Rectal smooth muscle tissue (tissue), 1 donor: ENCODE measurements at regions not wholly inside any gene's neighbourhood (a gene's known extent, or its start where the extent isn't known, plus 50 kb on each side); places are given as distances from the start of the nearest gene placed in this dataset.

ENCODE experiments used
- H3K27ac ChIP-seq: one replicate; pipeline ENCODE4 v1.7.0; 2013; ENCODE audit warnings: low read depth, low read length, inconsistent platforms
- H3K27me3 ChIP-seq: one replicate; pipeline ENCODE4 v1.7.0; 2013; ENCODE audit warnings: low read length; ENCODE audit not compliant: control insufficient read depth, insufficient read depth
- H3K36me3 ChIP-seq: one replicate; pipeline ENCODE4 v1.7.0; 2013; ENCODE audit warnings: low read length; ENCODE audit not compliant: control insufficient read depth, insufficient read depth
- H3K4me1 ChIP-seq: one replicate; pipeline ENCODE4 v1.7.0; 2013; ENCODE audit warnings: low read length; ENCODE audit not compliant: control insufficient read depth, insufficient read depth
- H3K4me3 ChIP-seq: one replicate; pipeline ENCODE4 v1.7.0; 2013; ENCODE audit warnings: low read length
- H3K9ac ChIP-seq: one replicate; pipeline ENCODE4 v1.7.0; 2013; ENCODE audit warnings: low read length

DNA sequence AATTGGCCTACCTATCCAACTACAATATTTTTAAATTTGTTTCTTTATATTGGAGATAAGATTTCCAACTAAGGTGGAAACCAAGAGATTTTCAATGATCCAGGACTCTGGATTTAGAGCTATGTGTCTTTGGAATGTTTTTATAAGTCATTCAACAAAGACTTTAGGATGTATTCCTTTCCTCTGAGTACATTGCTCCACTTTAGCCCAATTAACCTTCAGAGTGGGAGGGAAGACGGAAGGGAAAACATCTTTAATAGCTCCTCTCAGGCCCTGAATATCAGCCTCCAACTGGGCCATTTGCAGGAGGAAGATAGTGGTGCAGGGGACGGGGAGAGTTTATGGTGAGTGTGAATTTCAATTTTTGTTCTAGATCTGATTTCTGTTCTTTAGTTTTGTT is 239.2 kb downstream of the PIK3R1 start:
- no peak overlapping the region for H3K27ac ChIP-seq
- peaks cover 2% of the 10 kb centered on the region for H3K4me1 ChIP-seq
- no peaks in the 10 kb centered on the region for H3K36me3 ChIP-seq
- no peak overlapping the region for H3K4me3 ChIP-seq
- H3K9ac ChIP-seq, result no peak overlapping the region
- no peaks in the 10 kb centered on the region for H3K27me3 ChIP-seq

GRCh38 chr5:68455216-68455615 is 239.7 kb downstream of the PIK3R1 start:
- Histone ChIP-seq H3K9ac (no peak overlapping the region), H3K27ac (no peak overlapping the region), H3K27me3 (no peaks in the 10 kb centered on the region), H3K36me3 (no peaks in the 10 kb centered on the region), H3K4me3 (no peak overlapping the region), H3K4me1 (peaks cover 2% of the 10 kb centered on the region)

DNA sequence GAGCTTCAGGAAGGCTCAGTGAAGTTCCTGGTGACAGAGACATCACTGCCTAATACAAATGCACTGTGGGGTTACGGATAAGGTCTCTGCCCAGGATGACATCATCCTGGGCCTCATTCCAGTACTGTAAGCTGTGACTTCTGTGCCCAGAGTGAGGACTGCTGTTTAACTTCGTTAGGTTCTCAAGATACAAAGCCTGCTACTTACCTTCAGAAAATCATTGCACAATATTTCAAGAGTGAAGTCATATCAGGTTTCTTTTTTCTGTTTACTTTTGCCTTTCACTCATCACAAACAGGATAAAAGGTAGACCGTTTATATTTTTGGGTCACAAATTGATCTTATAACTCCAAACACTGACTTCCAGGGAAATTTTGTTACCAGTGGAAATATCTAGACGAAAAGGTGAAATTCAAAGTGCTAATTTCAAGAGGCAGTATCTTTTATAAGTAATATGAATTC is 241.2 kb downstream of the PIK3R1 start:
- no peaks in the 10 kb centered on the region for H3K36me3 ChIP-seq
- peaks cover 2% of the 10 kb centered on the region for H3K4me1 ChIP-seq
- H3K27ac ChIP-seq, result no peak overlapping the region
- no peak overlapping the region for H3K9ac ChIP-seq
- no peak overlapping the region for H3K4me3 ChIP-seq
- no peaks in the 10 kb centered on the region for H3K27me3 ChIP-seq

- Histone ChIP-seq H3K27ac (no peak overlapping the region), H3K27me3 (no peaks in the 10 kb centered on the region), H3K9ac (no peak overlapping the region), H3K36me3 (no peaks in the 10 kb centered on the region), H3K4me3 (no peak overlapping the region), H3K4me1 (peaks cover 2% of the 10 kb centered on the region)
Measured at GRCh38 chr5:68457285-68457684, 241.7 kb downstream of the PIK3R1 start.

DNA sequence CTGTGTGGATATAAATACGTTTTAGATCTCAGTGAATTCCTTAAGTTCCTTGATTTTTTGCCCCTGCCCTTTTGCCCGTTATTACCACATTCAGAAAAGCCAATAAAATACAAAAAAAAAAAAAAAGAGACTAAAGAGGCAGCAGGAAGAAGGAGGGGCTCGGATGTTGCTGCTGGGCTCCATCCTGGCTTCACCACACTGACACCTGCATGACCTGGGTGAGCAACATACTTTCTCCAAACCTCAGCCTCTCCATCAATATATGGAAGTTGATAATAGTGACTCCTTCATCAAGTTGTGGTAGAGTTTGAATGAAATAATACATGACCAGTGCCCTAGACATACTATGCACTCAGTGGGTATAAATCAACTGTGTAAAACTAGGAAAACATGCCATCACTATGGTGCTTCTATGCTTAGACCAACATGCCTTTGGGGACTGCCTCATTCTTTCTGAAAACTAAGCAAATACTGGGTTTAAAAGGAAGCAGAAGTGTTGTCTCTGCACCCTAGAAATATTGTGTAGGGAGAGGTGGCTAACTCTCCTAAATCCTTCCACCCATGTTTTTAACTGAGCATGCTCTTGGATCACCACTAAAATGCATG is 243.0 kb downstream of the PIK3R1 start:
- no peak overlapping the region for H3K9ac ChIP-seq
- H3K27ac ChIP-seq, result no peak overlapping the region
- H3K4me3 ChIP-seq, result no peak overlapping the region

GRCh38 chr5:68459093-68459809 is 243.7 kb downstream of the PIK3R1 start:
- Histone ChIP-seq H3K9ac (no peak overlapping the region), H3K4me1 (peaks cover 2% of the 10 kb centered on the region), H3K27me3 (no peaks in the 10 kb centered on the region), H3K36me3 (no peaks in the 10 kb centered on the region), H3K27ac (no peak overlapping the region), H3K4me3 (no peak overlapping the region)

More for the DNA sequence above, 243.0 kb downstream of the PIK3R1 start:
- no peaks in the 10 kb centered on the region for H3K27me3 ChIP-seq
- no peaks in the 10 kb centered on the region for H3K36me3 ChIP-seq
- H3K4me1 ChIP-seq, result peaks cover 2% of the 10 kb centered on the region

GRCh38 chr5:68459810-68460139 is 244.2 kb downstream of the PIK3R1 start:
- Histone ChIP-seq H3K4me3 (no peak overlapping the region), H3K36me3 (no peaks in the 10 kb centered on the region), H3K9ac (no peak overlapping the region), H3K27me3 (no peaks in the 10 kb centered on the region), H3K4me1 (peaks cover 2% of the 10 kb centered on the region), H3K27ac (no peak overlapping the region)

- Histone ChIP-seq H3K27me3 (no peaks in the 10 kb centered on the region), H3K9ac (no peak overlapping the region), H3K4me3 (no peak overlapping the region), H3K36me3 (no peaks in the 10 kb centered on the region), H3K27ac (no peak overlapping the region), H3K4me1 (peaks cover 2% of the 10 kb centered on the region)
Measured at GRCh38 chr5:68460147-68460798, 244.7 kb downstream of the PIK3R1 start.

- Histone ChIP-seq H3K4me3 (no peak overlapping the region), H3K36me3 (no peaks in the 10 kb centered on the region), H3K27ac (no peak overlapping the region), H3K27me3 (no peaks in the 10 kb centered on the region), H3K9ac (no peak overlapping the region), H3K4me1 (no peaks in the 10 kb centered on the region)
Measured at GRCh38 chr5:68463606-68464005, 248.1 kb downstream of the PIK3R1 start.

- H3K27ac ChIP-seq, result no peak overlapping the region
- H3K9ac ChIP-seq, result no peak overlapping the region
- no peaks in the 10 kb centered on the region for H3K4me1 ChIP-seq
- H3K4me3 ChIP-seq, result no peak overlapping the region
- no peaks in the 10 kb centered on the region for H3K36me3 ChIP-seq
- H3K27me3 ChIP-seq, result no peaks in the 10 kb centered on the region
Measured at GRCh38 chr5:68464424-68464823, 248.9 kb downstream of the PIK3R1 start.

- no peaks in the 10 kb centered on the region for H3K36me3 ChIP-seq
- no peak overlapping the region for H3K27ac ChIP-seq
- H3K4me1 ChIP-seq, result no peaks in the 10 kb centered on the region
- H3K27me3 ChIP-seq, result no peaks in the 10 kb centered on the region
- no peak overlapping the region for H3K9ac ChIP-seq
- H3K4me3 ChIP-seq, result no peak overlapping the region
Measured at GRCh38 chr5:68465133-68465532, 249.6 kb downstream of the PIK3R1 start.

- Histone ChIP-seq H3K9ac (no peak overlapping the region), H3K27ac (no peak overlapping the region), H3K27me3 (no peaks in the 10 kb centered on the region), H3K4me1 (no peaks in the 10 kb centered on the region), H3K4me3 (no peak overlapping the region), H3K36me3 (no peaks in the 10 kb centered on the region)
Measured at GRCh38 chr5:68465934-68466551, 250.5 kb downstream of the PIK3R1 start.
